HG03442 (cell line): ENCODE measurements at regions not wholly inside any gene's neighbourhood (a gene's known extent, or its start where the extent isn't known, plus 50 kb on each side); places are given as distances from the start of the nearest gene placed in this dataset.
A peak's percentile ranks its signal among the peaks of the same experiment; 100 is the strongest.
"Not testable (repeated sequence)": the region's sequence is repeated elsewhere in the genome, so short reads cannot be mapped to it uniquely, and the experiment has no call there.

Source experiments
- ATAC-seq: cut with Tn5 transposase; IDR thresholded peaks from one replicate; pipeline ENCODE4 v1.9.1; 2021; ENCODE audit warnings: mild to moderate bottlenecking, moderate library complexity; ENCODE audit not compliant: unreplicated experiment

DNA sequence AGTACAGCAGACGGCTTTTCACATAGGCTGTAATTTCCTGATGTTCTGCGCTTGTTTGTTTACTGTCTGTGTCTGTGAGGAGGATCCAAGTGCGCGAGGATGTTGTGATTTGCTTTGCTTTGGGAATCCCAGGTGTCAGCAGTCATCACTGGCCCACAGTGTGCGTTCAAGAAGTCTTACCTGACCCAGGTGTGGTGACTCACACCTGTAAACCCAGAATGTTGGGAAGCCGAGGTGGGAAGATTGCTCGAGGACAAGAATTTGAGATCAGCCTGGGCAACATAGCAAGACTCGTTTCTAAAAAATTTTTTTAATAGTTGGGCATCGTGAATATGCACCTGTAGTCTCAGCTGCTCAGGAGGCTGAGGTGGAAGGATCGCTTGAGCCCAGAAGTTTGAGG lies 110.7 kb downstream of the CRLF3 start:
- not testable (repeated sequence) for ATAC-seq

- not testable (repeated sequence) for ATAC-seq
Measured at GRCh38 chr17:30712859-30713258, 111.6 kb downstream of the CRLF3 start.

DNA sequence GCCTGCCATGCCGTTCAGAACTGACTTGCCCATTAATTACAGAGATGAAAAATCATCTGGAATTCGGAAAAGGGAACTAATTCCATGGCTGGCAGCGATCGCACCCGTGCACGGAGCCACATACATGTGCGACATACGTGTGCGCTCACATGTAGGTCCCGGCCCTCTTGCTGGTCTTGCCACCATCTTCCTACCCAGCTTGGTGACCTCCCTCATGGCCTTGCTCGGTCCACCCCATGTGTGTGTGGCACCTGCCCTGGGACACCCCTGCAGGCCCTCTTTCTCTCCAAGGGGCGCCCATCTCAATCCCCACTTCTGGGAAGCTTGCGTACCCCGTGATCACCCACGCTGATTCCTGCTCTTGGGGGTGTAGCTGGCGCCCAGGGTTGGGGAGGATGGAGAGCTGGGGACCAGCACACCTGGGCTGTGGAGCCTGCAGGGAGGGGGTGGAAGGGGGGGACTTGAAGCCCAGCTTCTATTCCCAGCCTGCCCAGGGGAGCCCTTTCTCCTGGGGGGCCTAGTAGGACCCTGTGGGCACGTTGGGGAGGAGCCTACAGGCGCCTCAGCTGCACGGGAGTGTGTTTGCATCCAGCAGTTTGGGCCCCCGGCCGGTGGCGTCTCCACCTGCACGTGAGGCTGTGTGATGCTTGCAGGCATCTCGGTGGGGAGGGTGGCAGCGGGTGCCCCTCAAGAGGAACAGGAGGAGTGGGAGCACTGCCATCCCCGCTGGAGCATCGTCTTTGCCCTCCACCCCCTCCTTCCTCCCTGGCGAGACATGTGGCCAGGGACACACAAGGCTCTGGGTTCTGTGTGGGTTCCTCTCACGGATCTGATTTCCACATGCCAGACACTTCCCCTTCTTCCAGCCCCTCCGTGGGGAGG lies 112.6 kb downstream of the CRLF3 start:
- ATAC-seq = not testable (repeated sequence)

- not testable (repeated sequence) for ATAC-seq
Measured at GRCh38 chr17:30711176-30711575, 113.3 kb downstream of the CRLF3 start.

GRCh38 chr17:30710276-30711088 lies 114.0 kb downstream of the CRLF3 start:
- not testable (repeated sequence) for ATAC-seq

DNA sequence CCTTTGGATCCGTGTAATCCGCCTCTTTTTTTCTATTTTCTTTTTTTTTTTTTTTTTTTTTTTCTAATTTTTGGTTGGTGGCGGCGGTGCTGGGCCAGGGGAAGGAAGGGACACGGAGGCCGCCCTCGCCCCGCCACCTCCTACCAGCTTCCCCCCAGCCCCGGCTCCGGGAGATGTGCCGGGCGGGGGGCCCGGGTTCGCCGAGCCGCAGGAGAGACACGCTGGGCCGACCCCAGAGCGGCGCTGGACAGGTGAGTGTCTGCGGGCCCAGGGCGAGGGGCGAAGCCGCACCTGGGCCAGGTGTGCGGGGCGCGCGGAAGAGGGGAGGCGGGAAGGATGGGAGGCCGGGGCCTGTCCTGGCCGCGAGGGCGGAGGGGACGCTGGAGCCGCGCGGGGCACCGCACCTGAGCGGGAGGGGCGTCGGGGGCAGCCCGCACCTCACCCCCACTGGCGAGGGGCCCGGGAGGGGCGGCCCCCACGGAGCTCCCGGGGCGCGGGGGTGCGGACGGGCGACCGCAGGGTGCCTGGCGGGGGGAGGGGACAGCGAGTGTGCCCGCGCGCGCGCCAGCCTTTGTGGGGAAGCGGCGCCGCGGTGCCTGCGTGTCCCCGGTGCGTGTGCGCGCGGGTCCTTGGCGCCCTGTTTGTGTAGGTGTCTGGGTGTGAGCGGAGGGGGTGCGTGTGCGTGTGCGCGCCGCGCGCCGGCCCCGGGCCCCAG lies 114.8 kb downstream of the CRLF3 start:
- ATAC-seq = not testable (repeated sequence)

DNA sequence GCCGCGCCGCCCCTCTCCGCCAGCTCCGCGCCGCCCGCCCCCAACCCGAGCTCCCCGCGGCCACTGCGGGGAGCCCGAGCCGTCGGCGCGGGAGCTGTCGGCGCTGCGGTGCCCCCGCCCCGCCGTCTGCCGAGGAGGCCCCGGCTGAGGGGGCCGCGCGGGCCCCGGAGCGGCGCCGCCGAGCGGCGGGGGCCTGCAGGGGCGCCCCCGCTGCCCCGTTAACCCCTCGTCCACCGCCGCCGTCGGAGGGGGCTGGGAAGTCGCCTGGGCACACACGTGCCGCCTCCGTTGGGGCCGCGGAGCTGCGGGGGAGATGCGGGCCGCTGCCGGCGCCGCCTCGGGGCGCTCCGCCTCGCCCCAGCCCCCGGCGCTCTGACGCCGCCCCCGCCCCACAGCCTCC lies 115.4 kb downstream of the CRLF3 start:
- peak; percentile 19 for ATAC-seq

- ATAC-seq = peak; percentile 51
Measured at GRCh38 chr17:30708241-30709078, 116.0 kb downstream of the CRLF3 start.

- ATAC-seq = not testable (repeated sequence)
Measured at GRCh38 chr17:30707724-30708240, 116.7 kb downstream of the CRLF3 start.

- ATAC-seq = not testable (repeated sequence)
Measured at GRCh38 chr17:30706461-30707335, 117.8 kb downstream of the CRLF3 start.

GRCh38 chr17:30706004-30706403 lies 118.5 kb downstream of the CRLF3 start:
- ATAC-seq = not testable (repeated sequence)

GRCh38 chr17:30701498-30701989 lies 122.9 kb downstream of the CRLF3 start:
- ATAC-seq = no peak

GRCh38 chr17:30700833-30701232 lies 123.7 kb downstream of the CRLF3 start:
- ATAC-seq = not testable (repeated sequence)

DNA sequence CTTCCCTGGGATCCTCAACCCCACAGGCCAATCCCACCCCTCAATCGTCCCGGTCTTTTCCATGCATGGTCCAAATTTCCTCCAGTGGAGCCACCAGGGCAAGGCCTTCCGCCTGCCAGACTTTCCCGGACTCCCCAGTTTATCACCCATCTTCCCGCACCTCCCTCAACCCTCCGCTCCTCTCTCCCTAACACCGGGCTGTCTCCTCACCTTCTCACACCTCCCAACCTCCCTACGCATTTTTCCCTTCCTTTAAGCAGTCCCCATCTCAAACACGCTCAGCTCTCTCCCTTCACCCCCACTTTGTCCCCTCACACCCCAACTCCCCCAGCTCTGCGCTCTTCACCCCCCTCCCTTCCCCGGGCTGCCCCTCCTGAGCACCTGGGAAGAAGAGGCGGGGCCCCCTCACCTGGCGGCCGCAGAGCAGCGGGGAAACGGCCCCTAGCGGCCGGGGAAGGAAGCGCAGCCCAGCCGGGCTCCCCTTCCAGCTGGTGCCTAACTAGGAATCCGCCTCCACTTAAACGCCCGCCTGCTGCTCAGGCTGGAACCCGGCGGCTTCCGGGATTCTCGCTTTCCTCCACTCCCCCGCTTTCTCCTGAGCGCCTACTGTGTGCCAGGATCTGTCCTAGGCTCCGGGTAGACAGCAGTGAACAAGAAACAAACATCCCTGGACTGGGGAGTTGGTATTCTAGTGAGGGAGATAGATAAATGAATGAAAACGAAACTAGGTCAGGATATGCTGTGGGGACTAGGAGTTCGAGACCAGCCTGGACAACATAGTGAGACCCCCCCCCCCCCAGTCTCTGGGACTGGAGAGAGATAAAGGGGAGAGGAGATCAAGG lies 126.7 kb downstream of the CRLF3 start:
- ATAC-seq = not testable (repeated sequence)

DNA sequence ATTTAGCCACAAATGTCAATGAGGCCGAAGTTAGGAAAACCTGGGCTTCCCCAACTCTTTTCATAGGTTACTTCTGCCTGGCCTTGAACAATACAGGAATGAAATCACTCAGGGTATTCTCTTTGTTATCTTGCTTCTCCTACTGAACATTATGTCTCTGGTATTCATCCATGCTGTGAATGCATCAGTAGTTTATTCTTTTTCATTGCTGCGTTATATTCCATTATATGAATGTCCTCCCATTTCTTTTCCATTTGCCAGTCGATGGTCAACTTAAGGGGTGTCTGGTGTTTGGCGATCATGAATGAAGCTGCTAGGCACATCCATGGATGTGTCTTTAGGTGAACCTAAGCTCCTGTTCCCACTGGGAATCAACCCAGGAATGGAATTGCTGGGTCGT lies 128.3 kb downstream of the CRLF3 start:
- ATAC-seq = no peak

DNA sequence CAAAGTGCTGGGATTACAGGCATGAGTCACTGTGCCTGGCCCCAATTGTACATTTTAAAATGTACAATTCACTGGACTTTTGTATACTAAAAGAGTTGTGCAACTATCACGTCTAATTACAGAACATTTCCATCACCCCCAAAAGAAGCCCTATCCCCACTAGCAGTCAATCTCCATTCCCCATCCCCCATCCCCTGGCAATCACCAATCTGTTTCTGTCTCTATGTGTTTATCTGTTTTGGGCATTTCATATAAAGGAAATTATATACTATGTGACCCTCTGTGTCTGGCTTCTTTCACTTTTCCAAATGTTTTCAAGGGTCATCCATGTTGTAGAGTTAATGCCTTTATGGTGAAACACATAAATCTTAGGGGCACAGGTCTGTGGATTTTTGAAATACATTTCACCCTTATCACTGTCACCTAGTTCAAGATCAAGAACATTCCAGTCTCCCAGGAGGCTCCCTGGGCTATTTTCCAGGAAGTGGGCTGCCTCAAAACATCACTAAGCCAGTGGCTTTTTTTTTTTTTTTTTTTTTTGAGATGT lies 129.2 kb downstream of the CRLF3 start:
- not testable (repeated sequence) for ATAC-seq

DNA sequence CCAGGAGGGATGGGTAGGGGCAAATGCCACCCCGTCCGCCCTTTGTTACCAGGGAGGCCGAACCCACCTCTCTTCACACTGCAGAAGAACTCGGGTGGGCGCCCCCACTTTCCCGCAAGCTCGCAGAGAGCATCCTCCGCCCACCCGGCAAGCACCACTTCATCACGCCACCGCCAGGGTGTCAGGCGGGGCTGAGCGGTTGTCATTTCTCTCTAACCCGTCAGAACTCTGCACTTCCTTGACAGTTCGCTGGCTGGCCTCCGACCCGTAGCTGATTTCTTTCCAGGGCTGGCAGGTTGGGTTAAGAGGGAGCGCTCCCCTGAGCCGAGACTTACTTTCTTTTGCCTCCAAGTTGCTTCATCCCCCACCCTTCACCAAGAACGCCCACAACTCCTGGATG lies 130.7 kb downstream of the CRLF3 start:
- not testable (repeated sequence) for ATAC-seq
